ENCODE measurements at regions not wholly inside any gene's neighbourhood (a gene's known extent, or its start where the extent isn't known, plus 50 kb on each side); places are given as distances from the start of the nearest gene placed in this dataset.
A peak's percentile ranks its signal among the peaks of the same experiment; 100 is the strongest.

- peaks cover 8% of the 10 kb centered on the region for H3K9me3 Mint-ChIP-seq
- DNase-seq (ENCODE audit: low spot score in 2 of 2, unreplicated experiment in 2 of 2), result no peak
- TF ChIP-seq CTCF (IDR thresholded peaks at IDR 0.05; ENCODE audit: unreplicated experiment), result no peak
- H3K27me3 Mint-ChIP-seq (ENCODE audit: low read depth), result no peaks in the 10 kb centered on the region
- no peaks in the 10 kb centered on the region for H3K36me3 Mint-ChIP-seq
- no peak overlapping the region for H3K4me3 Mint-ChIP-seq
- H3K4me1 Mint-ChIP-seq, result peaks cover 10% of the 10 kb centered on the region
- H3K27ac Mint-ChIP-seq, result peak overlapping the region; percentile 32
Observed at GRCh38 chr7:85573844-85574243, 387.0 kb upstream of the SEMA3D start.

DNA sequence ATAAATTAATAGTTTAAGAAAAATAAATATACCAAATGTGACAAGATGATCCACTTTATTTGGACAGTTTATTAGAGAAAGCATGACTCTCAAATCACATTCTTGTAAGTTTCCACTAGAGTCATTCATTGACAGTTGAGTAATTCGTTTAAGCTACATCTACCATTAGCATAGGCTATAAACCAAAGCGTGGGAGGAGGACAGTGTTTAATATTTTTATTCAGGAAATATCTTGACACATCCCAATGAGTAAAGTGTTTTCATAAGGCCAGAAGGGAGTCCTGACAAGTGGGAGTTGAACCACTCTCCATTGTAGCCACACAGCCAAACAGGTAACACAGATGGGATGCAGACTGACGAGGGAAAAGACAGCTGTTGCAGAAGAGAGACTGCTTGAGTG lies 386.5 kb upstream of the SEMA3D start:
- peak overlapping the region; percentile 32 for H3K27ac Mint-ChIP-seq
- TF ChIP-seq CTCF (IDR thresholded peaks at IDR 0.05; ENCODE audit: unreplicated experiment), result no peak
- H3K4me3 Mint-ChIP-seq, result no peak overlapping the region
- H3K27me3 Mint-ChIP-seq (ENCODE audit: low read depth), result no peaks in the 10 kb centered on the region
- DNase-seq (ENCODE audit: low spot score in 2 of 2, unreplicated experiment in 2 of 2), result no peak
- peaks cover 8% of the 10 kb centered on the region for H3K9me3 Mint-ChIP-seq
- H3K4me1 Mint-ChIP-seq, result peaks cover 10% of the 10 kb centered on the region
- no peaks in the 10 kb centered on the region for H3K36me3 Mint-ChIP-seq

GRCh38 chr7:85570898-85571297 lies 384.0 kb upstream of the SEMA3D start:
- no peak for TF ChIP-seq CTCF (IDR thresholded peaks at IDR 0.05; ENCODE audit: unreplicated experiment)

GRCh38 chr7:85567983-85568382 lies 381.1 kb upstream of the SEMA3D start:
- H3K27ac Mint-ChIP-seq, result no peak overlapping the region
- no peak for TF ChIP-seq CTCF (IDR thresholded peaks at IDR 0.05; ENCODE audit: unreplicated experiment)
- H3K4me1 Mint-ChIP-seq, result peaks cover 19% of the 10 kb centered on the region
- peaks cover 15% of the 10 kb centered on the region for H3K9me3 Mint-ChIP-seq
- no peak for DNase-seq (ENCODE audit: low spot score in 2 of 2, unreplicated experiment in 2 of 2)
- H3K27me3 Mint-ChIP-seq (ENCODE audit: low read depth), result no peaks in the 10 kb centered on the region
- H3K4me3 Mint-ChIP-seq, result no peak overlapping the region
- peaks cover 4% of the 10 kb centered on the region for H3K36me3 Mint-ChIP-seq

More at GRCh38 chr7:85570898-85571297, 384.0 kb upstream of the SEMA3D start:
- H3K4me1 Mint-ChIP-seq, result peaks cover 9% of the 10 kb centered on the region
- no peaks in the 10 kb centered on the region for H3K27me3 Mint-ChIP-seq (ENCODE audit: low read depth)
- no peak for DNase-seq (ENCODE audit: low spot score in 2 of 2, unreplicated experiment in 2 of 2)
- no peak overlapping the region for H3K27ac Mint-ChIP-seq
- peaks cover 15% of the 10 kb centered on the region for H3K9me3 Mint-ChIP-seq
- H3K36me3 Mint-ChIP-seq, result peaks cover 4% of the 10 kb centered on the region
- H3K4me3 Mint-ChIP-seq, result no peak overlapping the region

DNA sequence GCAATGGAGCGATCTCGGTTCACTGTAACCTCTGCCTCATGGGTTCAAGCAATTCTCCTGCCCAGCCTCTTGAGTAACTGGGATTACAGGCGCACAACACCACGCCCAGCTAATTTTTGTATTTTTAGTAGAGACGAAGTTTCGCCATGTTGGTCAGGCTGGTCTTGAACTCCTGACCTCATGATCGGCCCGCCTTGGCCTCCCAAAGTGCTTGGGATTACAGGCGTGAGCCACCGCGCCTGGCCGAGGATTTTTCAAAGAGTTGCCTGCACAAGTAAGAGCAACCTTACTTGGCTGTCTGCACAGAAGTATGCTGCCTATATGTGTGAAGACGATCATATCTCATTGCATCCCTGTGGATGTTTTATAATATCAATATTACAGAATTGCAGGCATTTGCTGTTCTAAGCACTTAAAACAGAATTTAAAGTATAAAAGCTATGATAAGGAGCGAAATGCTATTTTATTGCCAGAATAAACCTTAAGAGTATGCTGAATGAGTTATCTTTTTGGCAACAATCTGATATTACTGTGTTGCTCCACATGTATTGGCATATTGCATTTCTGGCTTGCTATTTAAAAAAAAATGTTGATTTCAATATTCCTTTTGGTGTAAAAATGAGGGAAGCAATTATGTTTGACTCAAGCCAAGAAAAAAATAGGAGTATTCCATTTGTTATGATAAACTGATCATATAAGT lies 379.4 kb upstream of the SEMA3D start:
- Mint-ChIP-seq H3K27ac (no peak overlapping the region), H3K9me3 (peaks cover 10% of the 10 kb centered on the region), H3K4me3 (no peak overlapping the region), H3K4me1 (peaks cover 37% of the 10 kb centered on the region), H3K27me3 (ENCODE audit: low read depth) (no peaks in the 10 kb centered on the region), H3K36me3 (peaks cover 4% of the 10 kb centered on the region)
- DNase-seq (ENCODE audit: low spot score in 2 of 2, unreplicated experiment in 2 of 2), result no peak
- TF ChIP-seq CTCF (IDR thresholded peaks at IDR 0.05; ENCODE audit: unreplicated experiment), result no peak
